SK-N-SH (cell line): ENCODE measurements at regions not wholly inside any gene's neighbourhood (a gene's known extent, or its start where the extent isn't known, plus 50 kb on each side); places are given as distances from the start of the nearest gene placed in this dataset.

Experiments
- CTCF ChIA-PET: fragments of 300-600, 350-600 bp; formaldehyde crosslinking; extraction: SDS; loops from one replicate; lab custom pipeline; 2021; lab: Yijun Ruan, JAX
- POLR2A ChIA-PET: fragments of 350-600 bp; sonication (Branson Sonifier 250); formaldehyde crosslinking; extraction: SDS; loops from one replicate; lab custom pipeline; 2020; ENCODE audit warnings: antibody characterized with exemption, inconsistent platforms; lab: Yijun Ruan, JAX
- DNase-seq: peaks from one replicate; pipeline ENCODE4 v3.0.0; 2012
- H2AFZ ChIP-seq: fragments of 200-600 bp; sonication (generic); 2 replicates; pipeline ENCODE4 v1.8.1; 2016; ENCODE audit warnings: antibody characterized with exemption, mild to moderate bottlenecking, low read depth
- H3F3A ChIP-seq: fragments of 200-600 bp; sonication (generic); replicated peaks from 2 replicates; pipeline ENCODE3; 2016; ENCODE audit warnings: antibody characterized with exemption, mild to moderate bottlenecking; ENCODE audit not compliant: insufficient read depth
- H3K27ac ChIP-seq, 2 experiments: fragments of 200-500 bp in 1 of 2; fragments of 200-600 bp in 1 of 2; sonication (Bioruptor generic) in 1 of 2; sonication (generic), shearing (Covaris generic) in 1 of 2; 2 replicates each; pipeline versions ENCODE4 v1.5.1 to v1.6.1; 2014 to 2016; ENCODE audit warnings: low read depth in 2 of 2, inconsistent platforms in 1 of 2, low read length in 1 of 2, mild to moderate bottlenecking in 1 of 2, mixed read lengths in 1 of 2
- H3K27me3 ChIP-seq: fragments of 200-600 bp; sonication (generic), shearing (Covaris generic); 2 replicates; pipeline ENCODE4 v1.6.1; 2016; ENCODE audit warnings: mixed run types; ENCODE audit not compliant: insufficient read depth
- H3K36me3 ChIP-seq, 2 experiments: fragments of 200-500 bp in 1 of 2; fragments of 200-600 bp in 1 of 2; sonication (Bioruptor generic) in 1 of 2; sonication (generic) in 1 of 2; replicated peaks in 1 of 2; 2 replicates each; pipeline versions ENCODE3 to v1.5.1; 2014 to 2016; ENCODE audit warnings: low read length in 1 of 2, mild to moderate bottlenecking in 1 of 2; ENCODE audit not compliant: insufficient read depth in 2 of 2, control insufficient read depth in 1 of 2
- H3K4me1 ChIP-seq, 2 experiments: fragments of 200-500 bp in 1 of 2; fragments of 200-600 bp in 1 of 2; sonication (Bioruptor generic) in 1 of 2; sonication (generic), shearing (Covaris generic) in 1 of 2; 2 replicates each; pipeline versions ENCODE4 v1.5.1 to v1.6.1; 2014 to 2016; ENCODE audit warnings: low read depth in 1 of 2, low read length in 1 of 2, mixed run types in 1 of 2; ENCODE audit not compliant: insufficient read depth in 2 of 2, control insufficient read depth in 1 of 2
- H3K4me2 ChIP-seq: fragments of 200-600 bp; sonication (generic), shearing (Covaris generic); 2 replicates; pipeline ENCODE4 v1.6.1; 2017; ENCODE audit warnings: mixed run types
- H3K4me3 ChIP-seq, 2 experiments: fragments of 200-500 bp in 1 of 2; fragments of 200-600 bp in 1 of 2; sonication (Bioruptor generic) in 1 of 2; sonication (generic), shearing (Covaris generic) in 1 of 2; 2 replicates each; pipeline versions ENCODE4 v1.5.1 to v1.8.1; 2014 to 2016; ENCODE audit warnings: low read depth in 2 of 2, inconsistent platforms in 1 of 2, low read length in 1 of 2, mild to moderate bottlenecking in 1 of 2, mixed read lengths in 1 of 2, moderate library complexity in 1 of 2
- H3K79me2 ChIP-seq: fragments of 200-600 bp; sonication (generic); 2 replicates; pipeline ENCODE4 v1.8.1; 2017; ENCODE audit warnings: mild to moderate bottlenecking; ENCODE audit not compliant: insufficient read depth
- H3K9ac ChIP-seq: fragments of 200-600 bp; sonication (generic); 2 replicates; pipeline ENCODE4 v1.6.1; 2017; ENCODE audit warnings: mixed run types
- H3K9me2 ChIP-seq: fragments of 200-600 bp; sonication (generic); 2 replicates; pipeline ENCODE4 v1.6.1; 2017; ENCODE audit warnings: mixed run types
- H3K9me3 ChIP-seq: fragments of 200-600 bp; sonication (generic); 2 replicates; pipeline ENCODE4 v1.6.1; 2017; ENCODE audit warnings: mixed run types, mild to moderate bottlenecking, moderate library complexity
- H4K20me1 ChIP-seq: fragments of 200-600 bp; sonication (generic); 2 replicates; pipeline ENCODE4 v1.6.1; 2017; ENCODE audit warnings: mild to moderate bottlenecking, mixed run types; ENCODE audit not compliant: insufficient read depth
- EP300 ChIP-seq, 2 experiments: IDR thresholded peaks; 2 replicates each; pipeline versions ENCODE4 v1.4.0 to v1.6.1; 2012; ENCODE audit warnings: borderline replicate concordance in 1 of 2, low read depth in 1 of 2, low read length in 1 of 2
- FOSL2 ChIP-seq: IDR thresholded peaks from 2 replicates; pipeline ENCODE4 v1.4.0; 2012; ENCODE audit warnings: low read depth, mild to moderate bottlenecking, moderate library complexity, borderline replicate concordance
- NFIC ChIP-seq: IDR thresholded peaks from 2 replicates; pipeline ENCODE4 v1.4.0; 2012; ENCODE audit warnings: borderline replicate concordance
- NRF1 ChIP-seq: IDR thresholded peaks from 2 replicates; pipeline ENCODE4 v1.6.1; 2012; ENCODE audit warnings: low read depth, mild to moderate bottlenecking, low read length
- RXRA ChIP-seq: IDR thresholded peaks from 2 replicates; pipeline ENCODE4 v1.4.0; 2012; ENCODE audit warnings: low read depth, mild to moderate bottlenecking, borderline replicate concordance
- SMC3 ChIP-seq: IDR thresholded peaks from 2 replicates; pipeline ENCODE4 v1.6.1; 2012; ENCODE audit warnings: low read depth, low read length, improper control_type of control experiment
- TCF12 ChIP-seq: IDR thresholded peaks from 2 replicates; pipeline ENCODE4 v1.4.0; 2012
- WGBS: methylation state at CpG from one replicate; pipeline ENCODE4 v1.1.6; 2017; ENCODE audit warnings: low lambda C conversion rate; 5-methylcytosine and 5-hydroxymethylcytosine counted together
- TF ChIP-seq, protein P1 (sequence below): IDR thresholded peaks from 2 replicates; pipeline ENCODE4 v1.4.0; 2012; ENCODE audit warnings: low read depth
- TF ChIP-seq, protein P2 (sequence below): fragments of 150-350 bp; IDR thresholded peaks from 2 replicates; pipeline ENCODE4 v1.6.1; 2016; ENCODE audit warnings: mild to moderate bottlenecking, low read depth, low read length
- TF ChIP-seq, protein P3 (sequence below): fragments of 150-350 bp; IDR thresholded peaks from 2 replicates; pipeline ENCODE4 v1.6.1; 2017; ENCODE audit warnings: antibody characterized with exemption, low read length, low read depth, borderline replicate concordance
- TF ChIP-seq, protein P4 (sequence below): IDR thresholded peaks from 2 replicates; pipeline ENCODE4 v1.4.0; 2012; ENCODE audit warnings: low read depth, borderline replicate concordance
- TF ChIP-seq, protein P5 (sequence below): IDR thresholded peaks from 2 replicates; pipeline ENCODE4 v1.4.0; 2012; ENCODE audit warnings: low read depth, borderline replicate concordance

DNA sequence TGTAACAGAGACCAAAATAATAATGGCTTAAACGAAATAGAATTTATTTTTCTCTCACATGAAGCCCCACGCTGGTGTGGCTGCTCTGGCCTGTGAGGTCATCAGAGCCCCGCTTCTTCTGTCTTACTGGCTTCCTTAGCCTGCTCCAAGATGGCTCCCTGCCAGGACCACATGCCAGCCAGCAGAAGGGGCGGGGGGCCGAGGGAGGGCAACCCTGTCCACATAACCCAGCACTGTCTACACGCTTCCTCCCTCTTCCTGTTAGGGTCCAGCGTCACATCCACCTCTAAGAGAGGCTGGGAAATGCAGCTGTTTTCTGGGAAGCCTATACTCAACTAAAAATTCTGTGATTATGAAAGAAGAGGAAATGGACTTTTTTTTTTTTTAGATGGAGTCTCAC, 107.9 kb upstream of the DLG1 start:
- peak; percentile 36 for DNase-seq
- peaks cover 0 to 2% of the 10 kb centered on the region in 2 experiments; a peak in 1 of 4 replicates for H3K4me1 ChIP-seq
- no peak overlapping the region for H2AFZ ChIP-seq
- H3K4me2 ChIP-seq, result no peak overlapping the region
- no peak overlapping the region for H3K9ac ChIP-seq
- H3K27me3 ChIP-seq, result no peaks in the 10 kb centered on the region
- no peaks in the 10 kb centered on the region for H3K9me2 ChIP-seq
- no peaks in the 10 kb centered on the region for H3F3A ChIP-seq
- H4K20me1 ChIP-seq, result no peaks in the 10 kb centered on the region
- WGBS, result 52% methylated on average over 7 of the region's 7 CpGs
- no peaks in the 10 kb centered on the region for H3K36me3 ChIP-seq
- POLR2A ChIA-PET, result no interaction called here
- CTCF ChIA-PET, result no interaction called here
- H3K27ac ChIP-seq, result no peak overlapping the region
- no peaks in the 10 kb centered on the region for H3K79me2 ChIP-seq
- H3K9me3 ChIP-seq, result no peaks in the 10 kb centered on the region
- TF ChIP-seq, protein P1, sequence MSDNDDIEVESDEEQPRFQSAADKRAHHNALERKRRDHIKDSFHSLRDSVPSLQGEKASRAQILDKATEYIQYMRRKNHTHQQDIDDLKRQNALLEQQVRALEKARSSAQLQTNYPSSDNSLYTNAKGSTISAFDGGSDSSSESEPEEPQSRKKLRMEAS, result no peak
- peak; percentile 49 for TF ChIP-seq NFIC
- H3K4me3 ChIP-seq, result no peak overlapping the region

DNA sequence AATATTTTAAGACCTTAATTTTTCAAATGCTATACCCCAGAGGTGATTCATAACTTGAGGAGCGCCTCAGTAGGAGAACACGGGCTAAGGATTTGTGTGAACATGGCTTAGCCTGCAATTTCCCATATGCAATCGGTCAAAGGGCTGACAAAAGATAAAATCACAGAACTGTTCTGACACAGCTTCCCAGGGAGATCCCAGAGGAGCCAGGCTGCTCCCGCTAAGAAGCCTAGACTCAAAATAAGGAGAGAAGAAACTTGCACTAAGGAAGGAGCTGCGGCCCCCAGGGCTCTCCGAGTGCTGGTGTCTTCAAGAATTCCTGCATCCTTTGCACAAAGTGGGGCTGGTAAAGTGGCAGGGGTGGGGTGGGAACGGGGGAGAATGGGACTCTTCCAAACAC, 106.3 kb upstream of the DLG1 start:
- ChIA-PET CTCF (no interaction called here), POLR2A (no interaction called here)
- Histone ChIP-seq H3K4me3 (no peak overlapping the region), H3K36me3 (no peaks in the 10 kb centered on the region), H4K20me1 (no peaks in the 10 kb centered on the region), H3K27ac (no peak overlapping the region), H3K27me3 (no peaks in the 10 kb centered on the region), H3K79me2 (no peaks in the 10 kb centered on the region), H3K4me2 (no peak overlapping the region), H3K9me2 (no peaks in the 10 kb centered on the region), H3F3A (no peaks in the 10 kb centered on the region), H3K9me3 (no peaks in the 10 kb centered on the region), H2AFZ (no peak overlapping the region), H3K4me1 (peaks cover 0 to 2% of the 10 kb centered on the region in 2 experiments; a peak in 1 of 4 replicates), H3K9ac (no peak overlapping the region)
- TF ChIP-seq RXRA (no peak), TCF12 (no peak)
- TF ChIP-seq, protein P2, sequence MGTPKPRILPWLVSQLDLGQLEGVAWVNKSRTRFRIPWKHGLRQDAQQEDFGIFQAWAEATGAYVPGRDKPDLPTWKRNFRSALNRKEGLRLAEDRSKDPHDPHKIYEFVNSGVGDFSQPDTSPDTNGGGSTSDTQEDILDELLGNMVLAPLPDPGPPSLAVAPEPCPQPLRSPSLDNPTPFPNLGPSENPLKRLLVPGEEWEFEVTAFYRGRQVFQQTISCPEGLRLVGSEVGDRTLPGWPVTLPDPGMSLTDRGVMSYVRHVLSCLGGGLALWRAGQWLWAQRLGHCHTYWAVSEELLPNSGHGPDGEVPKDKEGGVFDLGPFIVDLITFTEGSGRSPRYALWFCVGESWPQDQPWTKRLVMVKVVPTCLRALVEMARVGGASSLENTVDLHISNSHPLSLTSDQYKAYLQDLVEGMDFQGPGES, result no peak
- TF ChIP-seq, protein P3, sequence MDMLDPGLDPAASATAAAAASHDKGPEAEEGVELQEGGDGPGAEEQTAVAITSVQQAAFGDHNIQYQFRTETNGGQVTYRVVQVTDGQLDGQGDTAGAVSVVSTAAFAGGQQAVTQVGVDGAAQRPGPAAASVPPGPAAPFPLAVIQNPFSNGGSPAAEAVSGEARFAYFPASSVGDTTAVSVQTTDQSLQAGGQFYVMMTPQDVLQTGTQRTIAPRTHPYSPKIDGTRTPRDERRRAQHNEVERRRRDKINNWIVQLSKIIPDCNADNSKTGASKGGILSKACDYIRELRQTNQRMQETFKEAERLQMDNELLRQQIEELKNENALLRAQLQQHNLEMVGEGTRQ, result no peak
- WGBS, result 82% methylated on average over 7 of the region's 7 CpGs
- peak; percentile 2 for DNase-seq

DNA sequence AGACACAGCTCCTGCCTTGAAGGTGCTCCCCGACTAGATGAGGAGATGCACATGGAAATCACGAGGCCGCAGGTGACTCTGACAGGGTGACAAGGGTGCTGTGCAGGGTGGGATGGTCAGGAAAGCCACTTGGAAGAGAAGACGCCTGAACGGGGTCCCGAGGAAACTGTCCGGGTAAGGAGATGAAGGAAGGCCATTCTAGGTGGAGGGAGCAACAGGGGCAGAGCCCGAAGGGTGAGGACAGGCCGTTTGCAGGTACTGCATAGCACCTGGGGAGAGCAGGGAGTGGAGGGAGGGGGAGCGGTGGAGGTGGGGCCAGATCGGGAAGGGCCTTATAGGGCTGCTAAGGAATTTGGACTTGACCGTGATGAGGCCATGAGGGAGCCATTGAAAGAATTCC, 105.6 kb upstream of the DLG1 start:
- Histone ChIP-seq H3K27me3 (no peaks in the 10 kb centered on the region), H4K20me1 (no peaks in the 10 kb centered on the region), H3K9me3 (no peaks in the 10 kb centered on the region), H3K27ac (no peak overlapping the region), H3K36me3 (no peaks in the 10 kb centered on the region), H3F3A (no peaks in the 10 kb centered on the region), H3K4me1 (peaks cover 0 to 2% of the 10 kb centered on the region in 2 experiments; a peak in 1 of 4 replicates), H3K9me2 (no peaks in the 10 kb centered on the region), H3K79me2 (no peaks in the 10 kb centered on the region), H3K9ac (no peak overlapping the region), H2AFZ (no peak overlapping the region), H3K4me3 (no peak overlapping the region), H3K4me2 (no peak overlapping the region)
- 90% methylated on average over 12 of the region's 12 CpGs for WGBS
- DNase-seq, result peak; percentile 1
- POLR2A ChIA-PET, result no interaction called here
- CTCF ChIA-PET, result no interaction called here
- TF ChIP-seq, protein P4, sequence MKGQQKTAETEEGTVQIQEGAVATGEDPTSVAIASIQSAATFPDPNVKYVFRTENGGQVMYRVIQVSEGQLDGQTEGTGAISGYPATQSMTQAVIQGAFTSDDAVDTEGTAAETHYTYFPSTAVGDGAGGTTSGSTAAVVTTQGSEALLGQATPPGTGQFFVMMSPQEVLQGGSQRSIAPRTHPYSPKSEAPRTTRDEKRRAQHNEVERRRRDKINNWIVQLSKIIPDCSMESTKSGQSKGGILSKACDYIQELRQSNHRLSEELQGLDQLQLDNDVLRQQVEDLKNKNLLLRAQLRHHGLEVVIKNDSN, result no peak
- no peak for TF ChIP-seq SMC3
- TF ChIP-seq, protein P5, sequence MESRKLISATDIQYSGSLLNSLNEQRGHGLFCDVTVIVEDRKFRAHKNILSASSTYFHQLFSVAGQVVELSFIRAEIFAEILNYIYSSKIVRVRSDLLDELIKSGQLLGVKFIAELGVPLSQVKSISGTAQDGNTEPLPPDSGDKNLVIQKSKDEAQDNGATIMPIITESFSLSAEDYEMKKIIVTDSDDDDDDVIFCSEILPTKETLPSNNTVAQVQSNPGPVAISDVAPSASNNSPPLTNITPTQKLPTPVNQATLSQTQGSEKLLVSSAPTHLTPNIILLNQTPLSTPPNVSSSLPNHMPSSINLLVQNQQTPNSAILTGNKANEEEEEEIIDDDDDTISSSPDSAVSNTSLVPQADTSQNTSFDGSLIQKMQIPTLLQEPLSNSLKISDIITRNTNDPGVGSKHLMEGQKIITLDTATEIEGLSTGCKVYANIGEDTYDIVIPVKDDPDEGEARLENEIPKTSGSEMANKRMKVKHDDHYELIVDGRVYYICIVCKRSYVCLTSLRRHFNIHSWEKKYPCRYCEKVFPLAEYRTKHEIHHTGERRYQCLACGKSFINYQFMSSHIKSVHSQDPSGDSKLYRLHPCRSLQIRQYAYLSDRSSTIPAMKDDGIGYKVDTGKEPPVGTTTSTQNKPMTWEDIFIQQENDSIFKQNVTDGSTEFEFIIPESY, result no peak
- TF ChIP-seq, protein P3, result no peak
- TF ChIP-seq EP300 (IDR thresholded peaks at IDR 0.05; ENCODE audit: borderline replicate concordance in 1 of 2, low read depth in 1 of 2, low read length in 1 of 2), result no peak
- TF ChIP-seq FOSL2, result no peak
- TF ChIP-seq NRF1, result no peak
